Activated T-cell treated with anti-CD3 and anti-CD28 coated beads, Interleukin-2, amount 50 U/mL, for 24 hours (primary cell): ENCODE measurements at regions not wholly inside any gene's neighbourhood (a gene's known extent, or its start where the extent isn't known, plus 50 kb on each side); places are given as distances from the start of the nearest gene placed in this dataset.

Experiments used
- DNase-seq: peaks from one replicate; pipeline ENCODE4 v3.0.0-alpha.2; 2020
- H3K27ac Mint-ChIP-seq: 2 replicates; pipeline ENCODE4 v1.8.0; 2020; ENCODE audit warnings: mild to moderate bottlenecking, mixed read lengths
- H3K27me3 Mint-ChIP-seq: 2 replicates; pipeline ENCODE4 v1.8.0; 2020; ENCODE audit warnings: mixed read lengths
- H3K36me3 Mint-ChIP-seq: 2 replicates; pipeline ENCODE4 v1.8.0; 2020; ENCODE audit warnings: low read depth, mixed read lengths
- H3K4me1 Mint-ChIP-seq: 2 replicates; pipeline ENCODE4 v1.8.0; 2020; ENCODE audit warnings: low read depth, mixed read lengths
- H3K4me3 Mint-ChIP-seq: 2 replicates; pipeline ENCODE4 v1.8.0; 2020; ENCODE audit warnings: mild to moderate bottlenecking, moderate library complexity, mixed read lengths
- H3K9me3 Mint-ChIP-seq: 2 replicates; pipeline ENCODE4 v1.8.0; 2020; ENCODE audit warnings: mixed read lengths

DNA sequence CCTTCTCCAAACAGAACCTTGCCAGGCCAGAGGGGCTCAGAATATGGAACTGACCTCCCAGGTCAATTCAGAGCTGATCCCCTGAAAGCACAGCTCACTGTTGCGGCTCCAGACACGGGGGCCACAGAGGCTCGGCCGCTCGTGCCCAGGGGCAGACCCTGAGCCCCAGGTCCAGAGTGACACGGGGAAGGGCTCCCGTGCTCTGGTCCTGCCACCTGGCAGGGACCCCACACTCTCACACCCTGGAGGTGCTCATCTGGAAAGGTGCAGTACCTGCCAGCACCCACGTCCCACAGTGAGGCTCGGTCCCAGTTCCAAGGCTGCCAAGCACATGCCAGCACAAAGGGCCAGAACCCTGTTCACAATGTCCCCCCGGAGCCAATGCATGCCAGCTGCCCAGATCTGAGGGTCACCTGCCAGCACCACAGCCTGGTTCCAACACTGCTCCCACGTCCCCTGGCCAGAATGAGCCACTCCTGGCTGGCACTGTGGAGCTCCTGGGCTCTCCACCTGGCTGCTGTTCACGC is 170.6 kb downstream of the SHANK2 start:
- H3K27ac Mint-ChIP-seq: no peak overlapping the region
- H3K4me1 Mint-ChIP-seq: no peaks in the 10 kb centered on the region
- H3K4me3 Mint-ChIP-seq: no peak overlapping the region
- no peaks in the 10 kb centered on the region for H3K9me3 Mint-ChIP-seq
- no peaks in the 10 kb centered on the region for H3K36me3 Mint-ChIP-seq
- peaks cover 20% of the 10 kb centered on the region for H3K27me3 Mint-ChIP-seq
- no peak for DNase-seq

DNA sequence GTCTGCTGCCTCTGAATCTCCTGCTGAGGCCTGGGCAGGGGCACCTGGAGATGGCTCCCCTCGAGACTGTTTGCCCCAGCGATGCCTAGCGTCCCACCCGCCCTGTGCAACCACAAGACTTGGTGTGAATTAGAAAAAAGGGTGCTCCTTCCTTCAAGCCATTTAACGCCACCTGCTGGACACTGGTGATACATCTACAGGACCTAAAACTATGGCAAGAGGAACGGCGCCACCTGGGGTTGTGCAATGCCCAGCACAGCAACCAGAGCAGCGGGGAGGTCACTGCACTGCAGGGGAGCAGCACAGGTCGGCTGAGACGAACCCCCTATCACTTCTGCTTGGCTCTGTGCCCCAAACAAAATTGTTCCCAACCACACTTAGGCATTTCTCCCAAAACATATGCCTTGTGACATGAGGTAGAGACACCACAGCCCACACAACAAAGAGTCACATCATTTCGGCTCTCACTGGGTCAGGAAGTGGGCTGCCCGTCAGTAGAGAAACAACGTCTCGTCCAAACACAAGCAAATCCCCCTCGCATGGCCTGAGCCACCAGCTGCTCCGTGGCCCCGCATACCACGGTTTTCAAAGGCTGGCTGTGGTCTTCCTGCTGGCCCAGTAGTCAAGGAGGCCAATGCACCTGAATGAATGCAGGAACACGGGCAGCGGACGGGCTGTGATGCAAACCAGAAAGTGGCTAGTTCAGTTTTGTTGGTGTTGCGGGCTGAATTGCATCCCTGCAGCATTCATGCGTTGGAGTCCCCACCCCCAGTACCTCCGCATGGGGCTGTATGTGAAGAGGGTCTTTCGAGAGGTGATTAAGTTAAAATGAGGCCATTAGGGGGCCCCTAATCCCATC is 171.9 kb downstream of the SHANK2 start:
- H3K4me1 Mint-ChIP-seq: no peaks in the 10 kb centered on the region
- peak; percentile 41 for DNase-seq
- no peak overlapping the region for H3K4me3 Mint-ChIP-seq
- H3K36me3 Mint-ChIP-seq: no peaks in the 10 kb centered on the region
- peaks cover 22% of the 10 kb centered on the region for H3K27me3 Mint-ChIP-seq
- H3K27ac Mint-ChIP-seq: no peak overlapping the region
- no peaks in the 10 kb centered on the region for H3K9me3 Mint-ChIP-seq

DNA sequence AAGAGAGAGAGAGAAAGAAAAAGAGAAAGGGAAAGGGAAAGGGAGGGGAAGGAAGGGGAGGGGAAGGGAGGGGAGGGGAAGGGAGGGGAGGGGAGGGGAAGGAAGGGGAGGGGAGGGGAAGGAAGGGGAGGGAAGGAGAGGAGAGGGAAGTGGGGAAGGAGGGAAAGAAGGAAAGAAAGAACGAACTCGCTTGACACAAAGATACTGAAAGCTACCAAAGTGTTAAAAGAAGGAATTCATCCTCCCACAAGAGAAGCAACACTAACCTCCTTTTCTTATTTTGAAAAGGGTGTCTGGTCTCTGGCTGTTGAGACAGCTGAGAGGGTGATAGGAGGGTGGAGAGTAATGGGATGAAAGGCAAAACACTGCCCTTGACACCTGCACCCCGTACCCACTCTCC is 172.6 kb downstream of the SHANK2 start:
- Mint-ChIP-seq H3K4me1 (no peaks in the 10 kb centered on the region), H3K27me3 (peaks cover 22% of the 10 kb centered on the region), H3K36me3 (no peaks in the 10 kb centered on the region), H3K4me3 (no peak overlapping the region), H3K27ac (no peak overlapping the region), H3K9me3 (no peaks in the 10 kb centered on the region)
- no peak for DNase-seq

DNA sequence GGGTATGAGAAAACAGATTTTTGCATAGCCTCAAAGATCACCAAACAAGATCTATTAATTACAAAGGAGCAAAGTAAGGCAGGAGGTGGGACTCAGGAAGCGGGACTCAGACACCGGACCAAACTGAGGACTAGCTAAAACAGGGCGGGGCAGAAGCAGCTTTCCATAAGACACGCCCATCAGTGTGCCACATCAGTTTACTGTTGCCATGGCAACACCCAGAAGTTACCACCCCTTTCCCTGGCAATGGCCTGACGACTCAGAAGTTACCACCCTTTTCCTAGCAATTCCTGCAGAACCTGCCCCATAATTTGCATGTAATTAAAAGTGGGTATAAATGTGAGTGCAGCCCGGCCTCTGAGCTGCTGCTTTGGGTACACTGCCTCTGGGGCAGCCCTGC is 173.9 kb downstream of the SHANK2 start:
- H3K36me3 Mint-ChIP-seq: no peaks in the 10 kb centered on the region
- H3K9me3 Mint-ChIP-seq: no peaks in the 10 kb centered on the region
- peaks cover 31% of the 10 kb centered on the region for H3K27me3 Mint-ChIP-seq
- H3K4me1 Mint-ChIP-seq: no peaks in the 10 kb centered on the region
- H3K27ac Mint-ChIP-seq: no peak overlapping the region
- H3K4me3 Mint-ChIP-seq: no peak overlapping the region
- DNase-seq: no peak

DNA sequence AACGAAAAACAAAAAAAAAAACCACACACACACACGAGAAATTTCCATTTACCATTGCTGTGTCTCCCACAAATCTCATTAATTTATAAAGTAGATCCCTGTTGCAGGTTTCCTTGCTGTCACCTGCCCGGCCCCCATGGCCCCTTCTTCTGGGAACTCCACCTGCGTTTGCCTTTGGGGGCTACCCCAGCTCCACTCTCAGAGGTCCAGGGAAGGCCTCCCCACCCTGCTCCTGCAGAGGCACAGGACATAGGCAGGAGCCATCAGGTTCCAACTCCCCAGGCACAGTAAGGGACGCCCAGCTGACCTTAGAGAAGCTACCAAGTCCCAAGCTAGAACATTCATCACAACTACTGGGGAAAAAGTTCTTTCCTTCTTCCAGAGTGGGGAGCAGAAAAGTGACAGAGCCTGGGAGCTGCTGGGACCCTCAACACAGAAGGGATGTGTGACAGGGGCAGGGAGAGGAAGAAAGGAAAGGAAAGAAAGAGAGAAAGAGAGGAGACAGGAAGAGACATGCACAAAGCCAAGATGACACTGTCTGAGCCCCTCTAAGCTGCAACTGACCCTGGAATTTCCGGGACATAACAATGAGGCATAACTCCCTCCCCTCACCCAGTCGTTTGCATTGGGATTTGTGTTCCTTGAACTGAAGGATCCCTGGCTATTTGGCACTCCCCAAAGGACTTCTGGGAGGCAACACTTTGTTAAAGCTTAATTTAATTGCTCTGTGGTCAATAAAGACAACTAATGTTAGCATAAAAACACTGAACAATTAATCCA is 175.7 kb downstream of the SHANK2 start:
- no peak overlapping the region for H3K4me3 Mint-ChIP-seq
- H3K9me3 Mint-ChIP-seq: no peaks in the 10 kb centered on the region
- H3K27ac Mint-ChIP-seq: no peak overlapping the region
- peaks cover 31% of the 10 kb centered on the region for H3K27me3 Mint-ChIP-seq
- H3K4me1 Mint-ChIP-seq: no peaks in the 10 kb centered on the region
- DNase-seq: no peak
- H3K36me3 Mint-ChIP-seq: no peaks in the 10 kb centered on the region

DNA sequence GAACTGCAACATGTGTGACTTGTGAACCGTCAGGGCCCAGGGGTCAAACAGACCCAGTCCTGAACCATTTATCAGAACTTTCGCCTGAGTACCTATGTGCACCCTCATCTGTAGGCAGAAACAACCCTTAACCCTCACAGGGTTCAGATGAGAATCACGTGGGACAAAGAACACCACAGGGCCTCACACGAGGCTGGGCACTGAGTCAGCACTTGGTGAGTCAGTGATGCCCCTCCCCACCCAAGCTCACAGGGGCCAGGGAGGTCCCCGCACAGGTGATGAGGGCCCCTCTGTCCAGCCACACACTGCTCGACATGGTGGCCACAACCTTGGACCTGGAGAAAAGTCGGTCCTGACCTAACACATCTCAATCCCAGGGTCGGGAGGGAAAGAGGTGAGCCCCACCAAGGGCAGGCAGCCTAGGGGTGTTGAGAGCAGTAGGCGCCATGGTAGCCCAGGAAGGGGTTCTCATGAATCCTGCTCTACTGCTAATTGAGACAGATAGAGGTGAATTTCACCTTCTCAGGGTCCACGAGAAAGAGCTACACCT is 176.4 kb downstream of the SHANK2 start:
- Mint-ChIP-seq H3K9me3 (no peaks in the 10 kb centered on the region), H3K27ac (no peak overlapping the region), H3K4me3 (no peak overlapping the region), H3K4me1 (no peaks in the 10 kb centered on the region), H3K27me3 (peaks cover 29% of the 10 kb centered on the region), H3K36me3 (no peaks in the 10 kb centered on the region)
- no peak for DNase-seq

DNA sequence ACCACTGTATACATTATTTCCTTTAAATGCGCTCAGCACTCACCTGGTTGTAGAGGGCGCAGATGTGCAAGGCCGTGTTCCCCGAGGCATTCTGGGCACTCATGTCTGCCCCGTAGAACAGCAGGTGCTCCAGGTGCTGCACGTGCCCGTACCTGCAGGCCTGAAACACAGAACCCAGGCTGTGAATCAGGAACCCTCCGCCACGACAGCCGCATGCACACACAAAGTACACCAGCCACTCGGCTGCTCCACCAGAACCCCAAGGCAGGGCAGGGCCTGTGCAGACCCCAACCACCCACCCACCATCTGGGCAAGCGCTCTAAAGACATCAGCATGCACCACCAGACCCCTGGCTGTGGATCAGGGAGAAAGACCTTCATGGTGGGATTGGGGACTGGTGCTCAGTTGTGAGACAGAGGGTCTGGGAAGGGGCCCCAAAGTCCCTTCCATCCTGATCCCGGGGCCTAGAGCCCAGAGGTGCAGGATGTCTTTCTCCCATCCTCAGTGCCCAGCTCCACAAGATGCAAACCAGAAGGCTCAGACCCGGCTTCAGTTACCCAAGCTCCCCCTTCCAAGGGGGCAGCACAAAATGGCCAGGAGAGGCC is 177.2 kb downstream of the SHANK2 start:
- Mint-ChIP-seq H3K27me3 (peaks cover 23% of the 10 kb centered on the region), H3K27ac (no peak overlapping the region), H3K9me3 (no peaks in the 10 kb centered on the region), H3K4me1 (no peaks in the 10 kb centered on the region), H3K4me3 (no peak overlapping the region), H3K36me3 (no peaks in the 10 kb centered on the region)
- no peak for DNase-seq

DNA sequence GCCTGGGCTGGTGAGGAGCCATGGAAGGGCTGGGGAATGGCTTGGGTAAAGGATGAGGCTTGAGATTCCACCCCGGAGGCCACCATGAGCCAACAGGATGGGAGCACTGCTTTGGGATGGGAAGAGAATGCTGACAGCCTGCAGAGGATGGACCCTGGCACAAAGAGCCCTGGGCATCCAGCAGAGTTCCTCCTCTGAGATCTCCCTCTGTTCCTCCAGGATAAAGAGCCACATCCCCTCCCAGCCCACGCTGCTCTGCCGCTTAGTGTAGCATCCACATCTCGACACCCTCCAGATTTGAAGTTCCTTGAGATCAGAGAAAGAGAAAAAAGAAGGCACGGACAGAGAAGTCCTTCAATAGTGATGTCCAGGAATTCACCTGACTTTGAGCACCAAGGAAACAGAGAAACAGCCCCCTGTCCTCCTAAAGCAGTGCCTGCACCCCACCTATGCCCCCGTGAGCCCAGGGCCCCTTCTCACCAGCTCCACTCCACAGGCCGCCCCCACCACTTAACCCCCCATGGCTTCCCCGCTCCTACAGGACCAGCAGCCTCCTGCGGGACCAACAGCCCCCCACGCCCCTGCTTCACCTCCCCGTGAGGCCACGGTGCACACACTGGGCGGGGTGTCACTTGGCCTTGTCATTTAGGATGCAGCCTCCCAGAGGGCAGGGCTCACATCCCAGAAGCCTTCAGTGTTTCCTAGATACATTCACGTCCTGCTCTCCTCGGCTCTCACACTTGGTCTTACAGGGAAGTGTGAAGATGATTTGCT is 180.5 kb downstream of the SHANK2 start:
- no peaks in the 10 kb centered on the region for H3K36me3 Mint-ChIP-seq
- H3K4me3 Mint-ChIP-seq: no peak overlapping the region
- H3K9me3 Mint-ChIP-seq: no peaks in the 10 kb centered on the region
- peaks cover 12% of the 10 kb centered on the region for H3K27me3 Mint-ChIP-seq
- DNase-seq: no peak
- no peaks in the 10 kb centered on the region for H3K4me1 Mint-ChIP-seq
- H3K27ac Mint-ChIP-seq: no peak overlapping the region

DNA sequence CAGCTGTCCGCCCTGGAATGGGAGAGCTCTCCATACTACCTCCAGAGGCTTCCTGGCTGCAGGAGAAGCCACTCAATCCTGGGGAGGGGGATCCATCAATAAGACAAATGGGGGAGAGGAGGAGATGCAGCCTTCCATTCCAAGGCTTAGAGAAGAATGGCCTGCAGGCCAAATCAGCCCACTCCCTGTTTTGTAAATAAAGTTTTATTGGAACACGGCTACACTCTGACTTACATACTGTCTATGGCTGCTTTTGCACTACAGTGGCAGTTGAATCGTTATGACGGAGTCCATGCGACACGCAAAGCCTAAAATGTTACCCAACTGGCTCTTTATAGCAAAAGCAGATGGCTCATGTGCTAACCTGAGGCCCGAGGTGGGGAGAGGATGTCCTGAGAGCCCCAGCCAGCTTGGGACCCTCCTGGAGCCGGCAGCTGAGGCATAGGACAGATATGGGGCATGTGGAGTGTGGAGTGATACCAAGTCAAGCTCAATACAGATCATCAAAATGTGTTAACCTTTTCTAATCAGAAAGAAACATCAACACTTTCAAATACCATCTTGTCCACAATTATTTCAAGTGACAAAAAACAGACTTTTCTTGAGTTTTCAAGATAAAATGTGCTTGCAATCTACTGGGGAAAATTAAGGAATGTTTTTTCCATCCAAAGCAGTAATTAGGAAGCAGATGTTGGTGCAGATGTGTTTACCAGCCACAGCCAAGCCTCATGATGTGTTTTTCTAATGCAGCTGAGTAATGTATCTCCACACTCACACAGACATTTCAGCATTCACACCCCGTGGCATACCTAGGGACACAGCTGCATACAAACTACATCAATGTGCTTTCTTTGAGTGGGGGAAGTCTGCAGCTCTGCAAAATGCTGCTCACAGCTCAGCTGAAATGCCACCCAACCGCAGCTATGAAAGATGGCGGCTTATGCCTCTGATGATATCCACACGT is 181.6 kb downstream of the SHANK2 start:
- H3K4me3 Mint-ChIP-seq: no peak overlapping the region
- H3K27ac Mint-ChIP-seq: no peak overlapping the region
- H3K9me3 Mint-ChIP-seq: no peaks in the 10 kb centered on the region
- H3K27me3 Mint-ChIP-seq: peaks cover 10% of the 10 kb centered on the region
- no peak for DNase-seq
- no peaks in the 10 kb centered on the region for H3K36me3 Mint-ChIP-seq
- H3K4me1 Mint-ChIP-seq: no peaks in the 10 kb centered on the region

DNA sequence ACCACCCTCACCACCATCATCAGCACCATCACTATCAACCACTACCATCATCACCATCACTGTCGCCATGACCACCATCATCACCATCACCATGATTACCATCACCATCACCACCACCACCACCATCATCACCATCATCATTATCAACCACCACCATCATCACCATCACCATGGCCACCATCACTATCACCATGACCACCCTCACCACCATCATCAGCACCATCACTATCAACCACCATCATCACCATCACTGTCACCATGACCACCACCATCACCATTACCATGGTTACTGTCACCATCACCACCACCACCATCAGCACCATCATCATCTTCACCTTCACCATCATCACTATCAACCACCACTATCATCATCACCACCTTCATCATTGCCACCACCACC is 183.4 kb downstream of the SHANK2 start:
- Mint-ChIP-seq H3K4me1 (no peaks in the 10 kb centered on the region), H3K9me3 (no peaks in the 10 kb centered on the region), H3K27ac (no peak overlapping the region), H3K36me3 (no peaks in the 10 kb centered on the region), H3K27me3 (peaks cover 17% of the 10 kb centered on the region), H3K4me3 (no peak overlapping the region)
- no peak for DNase-seq

DNA sequence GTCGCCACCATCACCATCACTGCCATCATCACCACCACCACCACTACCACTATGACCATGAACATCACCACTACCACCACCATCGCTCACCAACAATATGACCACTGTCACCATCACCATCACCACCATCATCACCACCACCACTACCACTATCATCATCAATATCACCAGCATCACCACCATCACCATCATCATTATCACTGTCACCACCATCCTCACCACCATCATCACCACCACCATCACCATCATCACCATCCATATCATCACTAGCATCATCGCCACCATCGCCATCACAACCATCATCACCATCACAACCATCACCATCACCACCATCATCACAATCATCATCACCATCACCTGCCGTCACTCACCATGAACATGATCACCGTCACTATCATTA is 184.6 kb downstream of the SHANK2 start:
- H3K27me3 Mint-ChIP-seq: peaks cover 23% of the 10 kb centered on the region
- no peak overlapping the region for H3K27ac Mint-ChIP-seq
- H3K36me3 Mint-ChIP-seq: no peaks in the 10 kb centered on the region
- no peaks in the 10 kb centered on the region for H3K4me1 Mint-ChIP-seq
- no peak for DNase-seq
- H3K9me3 Mint-ChIP-seq: no peaks in the 10 kb centered on the region
- H3K4me3 Mint-ChIP-seq: no peak overlapping the region

DNA sequence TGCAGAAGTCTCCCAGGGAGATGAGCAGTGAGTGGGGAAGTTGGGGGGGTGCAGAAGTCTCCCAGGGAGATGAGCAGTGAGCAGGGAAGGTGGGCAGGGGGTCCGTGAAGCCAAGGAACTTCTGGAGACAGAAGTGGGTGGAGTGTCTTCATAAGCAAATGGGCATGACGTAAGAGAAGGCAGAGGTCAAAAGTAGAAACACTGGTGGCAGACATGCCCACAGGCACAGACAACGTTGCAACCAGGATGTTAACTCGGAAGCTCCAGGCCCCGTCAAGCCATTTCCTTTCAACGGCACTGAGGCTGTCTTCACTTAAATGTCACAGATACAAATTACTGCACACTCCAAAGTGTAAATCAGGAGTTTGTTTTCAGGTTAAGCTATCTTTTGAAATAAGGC is 186.1 kb downstream of the SHANK2 start:
- H3K27ac Mint-ChIP-seq: no peak overlapping the region
- no peak overlapping the region for H3K4me3 Mint-ChIP-seq
- DNase-seq: no peak
- H3K27me3 Mint-ChIP-seq: peaks cover 29% of the 10 kb centered on the region
- no peaks in the 10 kb centered on the region for H3K4me1 Mint-ChIP-seq
- H3K9me3 Mint-ChIP-seq: no peaks in the 10 kb centered on the region
- no peaks in the 10 kb centered on the region for H3K36me3 Mint-ChIP-seq

DNA sequence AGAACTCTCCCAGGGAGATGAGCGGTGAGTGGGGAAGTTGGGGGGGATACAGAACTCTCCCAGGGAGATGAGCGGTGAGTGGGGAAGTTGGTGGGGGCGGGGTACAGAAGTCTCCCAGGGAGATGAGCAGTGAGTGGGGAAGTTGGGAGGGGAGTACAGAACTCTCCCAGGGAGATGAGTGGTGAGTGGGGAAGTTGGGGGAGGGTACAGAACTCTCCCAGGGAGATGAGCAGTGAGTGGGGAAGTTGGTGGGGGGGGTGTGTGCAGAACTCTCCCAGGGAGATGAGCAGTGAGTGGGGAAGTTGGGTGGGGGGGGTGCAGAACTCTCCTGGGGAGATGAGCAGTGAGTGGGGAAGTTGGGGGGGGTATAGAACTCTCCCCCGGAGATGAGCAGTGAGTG is 186.5 kb downstream of the SHANK2 start:
- Mint-ChIP-seq H3K4me1 (no peaks in the 10 kb centered on the region), H3K27me3 (peaks cover 29% of the 10 kb centered on the region), H3K4me3 (no peak overlapping the region), H3K9me3 (no peaks in the 10 kb centered on the region), H3K36me3 (no peaks in the 10 kb centered on the region), H3K27ac (no peak overlapping the region)
- DNase-seq: no peak
